ENCODE measurements at regions not wholly inside any gene's neighbourhood (a gene's known extent, or its start where the extent isn't known, plus 50 kb on each side); places are given as distances from the start of the nearest gene placed in this dataset.

- no peak for DNase-seq
Measured at GRCh38 chr2:34353509-34354113, 754.5 kb upstream of the FAM98A start.

- no peak for DNase-seq
Measured at GRCh38 chr2:34349527-34349926, 750.4 kb upstream of the FAM98A start.

GRCh38 chr2:34345030-34345429, 745.9 kb upstream of the FAM98A start:
- no peak for DNase-seq

GRCh38 chr2:34340307-34340706, 741.2 kb upstream of the FAM98A start:
- DNase-seq, result no peak

GRCh38 chr2:34337735-34338134, 738.6 kb upstream of the FAM98A start:
- DNase-seq, result no peak

- no peak for DNase-seq
Measured at GRCh38 chr2:34332813-34333212, 733.7 kb upstream of the FAM98A start.

- no peak for DNase-seq
Measured at GRCh38 chr2:34320056-34320455, 721.0 kb upstream of the FAM98A start.

GRCh38 chr2:34317797-34318196, 718.7 kb upstream of the FAM98A start:
- DNase-seq, result no peak

- DNase-seq, result no peak
Measured at GRCh38 chr2:34316788-34317187, 717.7 kb upstream of the FAM98A start.

- no peak for DNase-seq
Measured at GRCh38 chr2:34311816-34312215, 712.7 kb upstream of the FAM98A start.

GRCh38 chr2:34308140-34308539, 709.0 kb upstream of the FAM98A start:
- no peak for DNase-seq

- no peak for DNase-seq
Measured at GRCh38 chr2:34307636-34308035, 708.5 kb upstream of the FAM98A start.

GRCh38 chr2:34306745-34307144, 707.6 kb upstream of the FAM98A start:
- no peak for DNase-seq

- DNase-seq, result no peak
Measured at GRCh38 chr2:34305587-34305986, 706.5 kb upstream of the FAM98A start.

GRCh38 chr2:34294961-34295360, 695.9 kb upstream of the FAM98A start:
- no peak for DNase-seq

GRCh38 chr2:34291076-34291475, 692.0 kb upstream of the FAM98A start:
- no peak for DNase-seq

GRCh38 chr2:34288016-34288415, 688.9 kb upstream of the FAM98A start:
- no peak for DNase-seq

GRCh38 chr2:34280606-34281005, 681.5 kb upstream of the FAM98A start:
- DNase-seq, result no peak

- DNase-seq, result no peak
Measured at GRCh38 chr2:34266908-34267697, 668.0 kb upstream of the FAM98A start.

- DNase-seq, result no peak
Measured at GRCh38 chr2:34261701-34262100, 662.6 kb upstream of the FAM98A start.

GRCh38 chr2:34254272-34254878, 655.3 kb upstream of the FAM98A start:
- no peak for DNase-seq

GRCh38 chr2:34252111-34252510, 653.0 kb upstream of the FAM98A start:
- no peak for DNase-seq

GRCh38 chr2:34251578-34251977, 652.5 kb upstream of the FAM98A start:
- DNase-seq, result no peak

- DNase-seq, result no peak
Measured at GRCh38 chr2:34244195-34244594, 645.1 kb upstream of the FAM98A start.

Measured in stimulated activated CD4-positive, alpha-beta T cell treated with anti-CD3 and anti-CD28 coated beads, Interleukin-4, amount 100 ng/mL, for 4 hours (primary cell).